HepG2 (cell line): ENCODE measurements at regions not wholly inside any gene's neighbourhood (a gene's known extent, or its start where the extent isn't known, plus 50 kb on each side); places are given as distances from the start of the nearest gene placed in this dataset.

Source experiments
- ATF3 ChIP-seq: sonication (generic); formaldehyde crosslinking; IDR thresholded peaks from 2 replicates; pipeline ENCODE4 v1.4.0; 2020; ENCODE audit warnings: missing genetic modification reagents
- BRCA1 ChIP-seq: sonication (generic); formaldehyde crosslinking; IDR thresholded peaks from 2 replicates; pipeline ENCODE4 v1.4.0; 2020; ENCODE audit warnings: missing genetic modification reagents
- CHD2 ChIP-seq: IDR thresholded peaks from 2 replicates; pipeline ENCODE4 v1.6.1; 2011; ENCODE audit warnings: low read depth, low read length, improper control_type of control experiment
- DR1 ChIP-seq: sonication (generic); formaldehyde crosslinking; IDR thresholded peaks from 2 replicates; pipeline ENCODE4 v1.8.0; 2021; ENCODE audit warnings: mild to moderate bottlenecking, missing genetic modification reagents, inconsistent platforms
- GABPB1 ChIP-seq: IDR thresholded peaks from 2 replicates; pipeline ENCODE4 v1.6.1; 2016; ENCODE audit warnings: mild to moderate bottlenecking, missing genetic modification reagents, moderate library complexity, missing compliant biosample characterization
- HNRNPUL1 ChIP-seq: fragments of 200-400 bp; formaldehyde crosslinking; IDR thresholded peaks from 2 replicates; pipeline ENCODE4 v1.6.1; 2017; ENCODE audit warnings: low read depth, mild to moderate bottlenecking, low read length, moderate library complexity
- IRF2 ChIP-seq: IDR thresholded peaks from 2 replicates; pipeline ENCODE4 v1.6.1; 2018; ENCODE audit warnings: missing genetic modification reagents, missing compliant biosample characterization
- JUNB ChIP-seq: sonication (generic); formaldehyde crosslinking; IDR thresholded peaks from 2 replicates; pipeline ENCODE4 v1.8.0; 2022; ENCODE audit warnings: missing genetic modification reagents, mild to moderate bottlenecking, borderline replicate concordance
- KDM3A ChIP-seq: IDR thresholded peaks from 2 replicates; pipeline ENCODE4 v1.6.1; 2018; ENCODE audit warnings: low read depth, missing compliant biosample characterization
- NR2F1 ChIP-seq, 2 experiments: fragments of 450-650 bp in 1 of 2; formaldehyde crosslinking in 1 of 2; IDR thresholded peaks; 2 replicates each; pipeline versions ENCODE4 v1.5.0 to v1.6.1; 2016 to 2020; ENCODE audit warnings: mild to moderate bottlenecking in 1 of 2, missing compliant biosample characterization in 1 of 2, missing genetic modification reagents in 1 of 2, moderate library complexity in 1 of 2
- POLR2G ChIP-seq: fragments of 200-400 bp; formaldehyde crosslinking; IDR thresholded peaks from 2 replicates; pipeline ENCODE4 v1.6.1; 2018; ENCODE audit warnings: mild to moderate bottlenecking, low read depth, low read length, moderate library complexity
- SIX1 ChIP-seq: sonication (generic); formaldehyde crosslinking; IDR thresholded peaks from 2 replicates; pipeline ENCODE4 v1.4.0; 2020; ENCODE audit warnings: missing genetic modification reagents, borderline replicate concordance
- SNAI1 ChIP-seq: sonication (generic); formaldehyde crosslinking; IDR thresholded peaks from 2 replicates; pipeline ENCODE4 v1.5.0; 2020; ENCODE audit warnings: mild to moderate bottlenecking, missing genetic modification reagents, borderline replicate concordance
- SPEN ChIP-seq: sonication (generic); formaldehyde crosslinking; IDR thresholded peaks from 2 replicates; pipeline ENCODE4 v1.5.1; 2020; ENCODE audit warnings: low read depth, mild to moderate bottlenecking, missing genetic modification reagents
- TBX2 ChIP-seq: sonication (generic); formaldehyde crosslinking; IDR thresholded peaks from 2 replicates; pipeline ENCODE4 v1.5.0; 2020; ENCODE audit warnings: missing genetic modification reagents, mild to moderate bottlenecking, borderline replicate concordance
- THYN1 ChIP-seq: sonication (generic); formaldehyde crosslinking; IDR thresholded peaks from 2 replicates; pipeline ENCODE4 v1.8.1; 2023; ENCODE audit warnings: low read depth, mild to moderate bottlenecking, moderate library complexity, missing genetic modification reagents, borderline replicate concordance
- ZBTB37 ChIP-seq: sonication (generic); formaldehyde crosslinking; IDR thresholded peaks from 2 replicates; pipeline ENCODE4 v1.4.0; 2020; ENCODE audit warnings: mild to moderate bottlenecking, missing genetic modification reagents
- ZBTB38 ChIP-seq: sonication (generic); formaldehyde crosslinking; IDR thresholded peaks from 2 replicates; pipeline ENCODE4 v1.5.1; 2020; ENCODE audit warnings: mild to moderate bottlenecking, missing genetic modification reagents
- ZBTB4 ChIP-seq: sonication (generic); formaldehyde crosslinking; IDR thresholded peaks from 2 replicates; pipeline ENCODE4 v1.4.0; 2020; ENCODE audit warnings: missing genetic modification reagents, mild to moderate bottlenecking, borderline replicate concordance
- ZNF260 ChIP-seq: sonication (generic); formaldehyde crosslinking; IDR thresholded peaks from 2 replicates; pipeline ENCODE4 v1.4.0; 2020; ENCODE audit warnings: missing genetic modification reagents, low read depth, mild to moderate bottlenecking, borderline replicate concordance
- ZNF350 ChIP-seq: sonication (generic); formaldehyde crosslinking; IDR thresholded peaks from 2 replicates; pipeline ENCODE4 v1.4.0; 2020; ENCODE audit warnings: mild to moderate bottlenecking, low read depth, missing genetic modification reagents, borderline replicate concordance
- ZNF383 ChIP-seq: sonication (generic); formaldehyde crosslinking; IDR thresholded peaks from 2 replicates; pipeline ENCODE4 v1.4.0; 2020; ENCODE audit warnings: missing genetic modification reagents, mild to moderate bottlenecking, borderline replicate concordance
- ZNF614 ChIP-seq: IDR thresholded peaks from 2 replicates; pipeline ENCODE4 v1.6.1; 2018; ENCODE audit warnings: missing biosample characterization, missing genetic modification reagents, inconsistent platforms, borderline replicate concordance
- ZSCAN21 ChIP-seq: sonication (generic); formaldehyde crosslinking; IDR thresholded peaks from 2 replicates; pipeline ENCODE4 v1.8.0; 2022; ENCODE audit warnings: mild to moderate bottlenecking, missing genetic modification reagents, moderate library complexity, borderline replicate concordance
- TF ChIP-seq, protein P1 (sequence below): sonication (generic); formaldehyde crosslinking; IDR thresholded peaks from 2 replicates; pipeline ENCODE4 v1.5.0; 2020; ENCODE audit warnings: missing genetic modification reagents

DNA sequence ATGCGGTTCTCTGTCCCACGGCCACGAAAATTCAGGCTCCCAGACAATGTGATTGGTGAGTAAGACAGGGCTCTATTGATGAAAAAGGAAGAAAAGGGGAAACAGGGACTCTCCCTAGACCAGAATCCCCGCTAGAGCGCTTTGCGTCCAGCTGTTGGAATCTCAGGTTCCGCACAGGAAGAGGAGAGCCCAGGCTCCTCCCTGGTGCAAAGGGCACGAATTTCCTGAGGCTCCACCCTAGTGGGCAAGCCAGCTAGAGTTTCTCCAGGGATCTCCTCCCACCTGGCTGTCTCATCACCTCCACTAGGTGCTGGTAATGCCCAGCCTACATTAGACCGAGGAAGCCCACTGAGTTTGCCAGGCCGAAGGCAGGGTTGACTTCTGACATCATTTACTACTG lies 135.9 kb upstream of the SOX4 start (continued):
- TF ChIP-seq ZBTB37 (CRISPR knock-in tag), result no peak
- TF ChIP-seq KDM3A (CRISPR knock-in tag), result no peak
- TF ChIP-seq BRCA1 (CRISPR knock-in tag), result no peak
- TF ChIP-seq HNRNPUL1, result no peak
- 0 out of 2 replicates have a peak, but pooled peaks have one; percentile 42 for TF ChIP-seq POLR2G
- TF ChIP-seq SIX1, result no peak
- TF ChIP-seq ZNF614 (CRISPR knock-in tag), result 0 out of 2 replicates have a peak, but pooled peaks have one; percentile 39
- 0 out of 2 replicates have a peak, but pooled peaks have one; percentile 40 for TF ChIP-seq TBX2 (CRISPR knock-in tag)
- no peak for TF ChIP-seq SNAI1 (CRISPR knock-in tag)
- TF ChIP-seq ZNF350 (CRISPR knock-in tag), result peak; percentile 49; the same call in 1 of the 2 replicates
- TF ChIP-seq, protein P1, sequence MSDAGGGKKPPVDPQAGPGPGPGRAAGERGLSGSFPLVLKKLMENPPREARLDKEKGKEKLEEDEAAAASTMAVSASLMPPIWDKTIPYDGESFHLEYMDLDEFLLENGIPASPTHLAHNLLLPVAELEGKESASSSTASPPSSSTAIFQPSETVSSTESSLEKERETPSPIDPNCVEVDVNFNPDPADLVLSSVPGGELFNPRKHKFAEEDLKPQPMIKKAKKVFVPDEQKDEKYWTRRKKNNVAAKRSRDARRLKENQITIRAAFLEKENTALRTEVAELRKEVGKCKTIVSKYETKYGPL, result no peak
- TF ChIP-seq IRF2 (CRISPR knock-in tag), result peak; percentile 46; the same call in 1 of the 2 replicates
- TF ChIP-seq ZSCAN21 (CRISPR knock-in tag), result no peak
- TF ChIP-seq ZBTB4 (CRISPR knock-in tag), result peak; percentile 90; the same call in 1 of the 2 replicates
- no peak for TF ChIP-seq ATF3 (CRISPR knock-in tag)
- TF ChIP-seq SPEN, result peak; percentile 54; the same call in 1 of the 2 replicates
- TF ChIP-seq GABPB1, result peak; percentile 69
- no peak for TF ChIP-seq CHD2
- no peak for TF ChIP-seq JUNB (CRISPR knock-in tag)
- TF ChIP-seq DR1 (CRISPR knock-in tag), result no peak
- no peak for TF ChIP-seq ZNF260 (CRISPR knock-in tag)
- TF ChIP-seq ZBTB38 (CRISPR knock-in tag), result peak; percentile 88
- TF ChIP-seq NR2F1 (CRISPR knock-in tag; IDR thresholded peaks at IDR 0.05), result 0 out of 4 replicates have a peak, but pooled peaks of 1 of the 2 experiments have one; percentile 3
- TF ChIP-seq THYN1, result no peak
- TF ChIP-seq ZNF383 (CRISPR knock-in tag), result no peak
